Astrocyte of the spinal cord (primary cell): ENCODE measurements at regions not wholly inside any gene's neighbourhood (a gene's known extent, or its start where the extent isn't known, plus 50 kb on each side); places are given as distances from the start of the nearest gene placed in this dataset.
"Not testable (repeated sequence)": the region's sequence is repeated elsewhere in the genome, so short reads cannot be mapped to it uniquely, and the experiment has no call there.

Source experiments
- DNase-seq: peaks from one replicate; pipeline ENCODE4 v3.0.0; 2011; ENCODE audit warnings: low read depth, low spot score
- H3K4me3 ChIP-seq: 2 replicates; pipeline ENCODE4 v1.5.1; 2011; ENCODE audit warnings: low read depth, mild to moderate bottlenecking, low read length, moderate library complexity
- CTCF ChIP-seq: IDR thresholded peaks from 2 replicates; pipeline ENCODE4 v1.5.1; 2012; ENCODE audit warnings: low read depth, mild to moderate bottlenecking, low read length, inconsistent platforms
- in situ Hi-C: cut with HindIII; loops from 2 replicates; pipeline ENCODE4 v1.10.0; 2017; ENCODE audit warnings: low sequenced_read_pairs

- TF ChIP-seq CTCF = no peak
- no peak overlapping the region for H3K4me3 ChIP-seq
- no peak for DNase-seq
- in situ Hi-C loops = no loop called here
Measured at GRCh38 chr5:116883875-116884274, 309.3 kb upstream of the SEMA6A start.

DNA sequence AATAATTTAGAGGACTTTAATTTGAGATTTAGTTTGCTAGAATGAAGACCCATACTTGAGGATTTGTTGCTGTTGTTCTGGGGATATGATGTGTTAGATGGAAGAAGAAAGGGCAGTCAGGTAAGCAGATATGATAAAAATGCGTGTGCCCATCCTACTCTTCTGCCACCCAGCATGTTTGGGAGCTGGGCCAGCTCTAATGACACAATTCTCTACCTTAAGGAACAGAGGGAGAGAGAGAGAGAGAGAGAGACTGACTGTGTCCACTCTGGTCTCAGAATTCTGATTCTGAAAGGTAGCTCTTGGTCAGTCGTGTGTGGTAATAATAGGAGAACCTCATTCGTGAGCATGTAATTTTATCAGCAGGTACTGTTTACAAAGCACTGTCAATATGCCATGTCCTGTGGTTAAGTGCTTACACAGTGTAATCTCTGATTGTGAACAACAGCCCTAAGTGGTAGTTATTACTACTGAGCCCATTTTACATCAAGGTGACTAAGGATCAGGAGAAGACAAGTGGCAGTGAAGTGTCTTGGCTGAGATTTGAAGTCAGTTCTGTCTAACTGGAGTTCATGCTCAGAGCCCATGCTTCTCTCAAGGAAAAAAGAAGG, 307.4 kb upstream of the SEMA6A start:
- H3K4me3 ChIP-seq = no peak overlapping the region
- DNase-seq = no peak
- TF ChIP-seq CTCF = no peak
- in situ Hi-C loops = no loop called here

DNA sequence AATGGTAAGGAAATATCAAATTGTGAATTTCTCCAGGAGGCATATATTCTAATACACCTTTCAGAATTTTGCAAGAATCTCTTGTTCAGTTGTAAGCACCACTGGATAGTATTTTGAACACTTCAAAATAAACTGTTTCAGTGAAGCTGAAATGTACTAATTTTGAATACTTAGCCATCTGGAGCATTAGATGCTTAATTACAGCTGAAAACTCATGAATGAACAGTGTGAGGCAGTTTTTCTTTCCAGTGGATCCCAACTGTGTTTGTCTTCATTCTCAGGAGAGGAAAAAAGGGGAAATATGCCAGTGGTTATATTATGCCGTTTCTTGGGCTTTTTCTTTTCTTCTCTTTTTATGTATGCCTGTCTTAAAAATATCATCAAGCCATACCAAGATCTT, 306.0 kb upstream of the SEMA6A start:
- no peak for TF ChIP-seq CTCF
- in situ Hi-C loops = no loop called here
- DNase-seq = no peak
- H3K4me3 ChIP-seq = no peak overlapping the region

GRCh38 chr5:116880150-116880549, 305.5 kb upstream of the SEMA6A start:
- no peak overlapping the region for H3K4me3 ChIP-seq

DNA sequence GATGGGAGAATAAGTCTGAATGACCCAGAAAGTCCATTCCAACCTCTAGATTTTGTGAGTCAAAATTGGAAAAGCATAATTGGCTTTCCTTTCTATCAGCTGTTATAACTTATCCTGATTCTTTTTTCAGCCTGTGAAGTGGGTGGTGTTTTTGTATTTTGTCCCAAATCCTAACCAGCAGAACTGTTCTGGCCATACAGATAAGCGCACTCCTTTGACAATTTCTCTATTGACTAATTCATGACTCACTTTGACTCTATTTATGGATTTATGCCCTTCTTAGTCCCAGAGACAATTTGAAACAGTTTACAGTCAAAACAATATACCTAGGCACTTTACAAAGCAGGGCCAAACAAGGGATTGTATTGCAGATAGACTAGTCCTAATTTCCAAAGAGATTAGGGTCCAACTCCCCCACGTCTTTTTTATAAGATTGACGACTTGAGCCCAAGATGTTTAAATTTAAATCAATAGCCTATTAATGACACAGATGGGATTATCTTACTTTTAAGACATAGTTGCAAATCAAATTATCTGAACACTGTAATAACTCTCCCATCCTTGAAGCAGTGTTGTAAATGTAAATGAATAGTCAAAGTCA, 301.7 kb upstream of the SEMA6A start:
- no peak for TF ChIP-seq CTCF
- in situ Hi-C loops = no loop called here
- H3K4me3 ChIP-seq = no peak overlapping the region
- DNase-seq = no peak

More at GRCh38 chr5:116880150-116880549, 305.5 kb upstream of the SEMA6A start:
- in situ Hi-C loops = no loop called here
- DNase-seq = no peak
- no peak for TF ChIP-seq CTCF

DNA sequence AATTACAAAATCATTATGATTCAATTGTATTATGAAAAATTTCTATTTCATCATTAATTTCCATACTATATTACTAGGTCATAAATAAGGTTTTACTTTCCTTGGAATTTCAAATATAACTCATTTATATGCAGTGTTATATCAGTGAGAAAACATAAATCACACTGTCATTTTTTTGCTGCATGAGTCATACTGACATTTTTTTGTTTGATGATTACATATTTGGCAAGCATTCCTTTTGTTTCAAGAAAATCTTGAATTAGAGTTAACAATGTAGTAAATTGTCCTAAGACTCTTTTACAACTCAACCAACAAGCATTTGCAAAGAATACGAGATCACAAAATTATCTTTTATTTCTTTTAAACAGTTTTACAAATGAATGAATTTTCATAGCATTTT, 298.4 kb upstream of the SEMA6A start:
- TF ChIP-seq CTCF = no peak
- no peak for DNase-seq
- H3K4me3 ChIP-seq = no peak overlapping the region
- in situ Hi-C loops = no loop called here

GRCh38 chr5:116872486-116872885, 297.9 kb upstream of the SEMA6A start:
- TF ChIP-seq CTCF = no peak
- in situ Hi-C loops = no loop called here
- H3K4me3 ChIP-seq = no peak overlapping the region
- no peak for DNase-seq

GRCh38 chr5:116867825-116868224, 293.2 kb upstream of the SEMA6A start:
- in situ Hi-C loops, DNase-seq: not testable (repeated sequence)

More at GRCh38 chr5:116867825-116868224, 293.2 kb upstream of the SEMA6A start:
- H3K4me3 ChIP-seq = not testable (repeated sequence)
